MM.1S (cell line): ENCODE measurements at regions not wholly inside any gene's neighbourhood (a gene's known extent, or its start where the extent isn't known, plus 50 kb on each side); places are given as distances from the start of the nearest gene placed in this dataset.

ENCODE experiments used
- DNase-seq: peaks from one replicate; pipeline ENCODE4 v3.0.0-alpha.2; 2015
- H2AFZ ChIP-seq: fragments of 300-600 bp; sonication (generic); 2 replicates; pipeline ENCODE4 v1.6.0; 2016; ENCODE audit warnings: antibody characterized with exemption, low read length
- H3F3A ChIP-seq: fragments of 300-600 bp; sonication (generic); 2 replicates; pipeline ENCODE4 v1.6.1; 2016; ENCODE audit warnings: mild to moderate bottlenecking, antibody characterized with exemption, low read length, moderate library complexity, mixed read lengths; ENCODE audit not compliant: insufficient read depth
- H3K27ac ChIP-seq: fragments of 300-600 bp; sonication (generic); 2 replicates; pipeline ENCODE4 v1.5.1; 2016; ENCODE audit warnings: mild to moderate bottlenecking, low read length
- H3K27me3 ChIP-seq: fragments of 300-600 bp; sonication (generic); replicated peaks from 2 replicates; pipeline ENCODE4 v1.6.0; 2016; ENCODE audit warnings: low read length; ENCODE audit not compliant: insufficient read depth
- H3K36me3 ChIP-seq: fragments of 300-600 bp; sonication (generic); replicated peaks from 2 replicates; pipeline ENCODE4 v1.6.1; 2016; ENCODE audit warnings: mild to moderate bottlenecking, low read length, mixed read lengths; ENCODE audit not compliant: insufficient read depth
- H3K4me1 ChIP-seq: fragments of 300-600 bp; sonication (generic); 2 replicates; pipeline ENCODE4 v1.6.1; 2016; ENCODE audit warnings: low read length, mixed read lengths
- H3K4me2 ChIP-seq: fragments of 300-600 bp; sonication (generic); 2 replicates; pipeline ENCODE4 v1.6.0; 2016; ENCODE audit warnings: low read depth, low read length
- H3K4me3 ChIP-seq: fragments of 300-600 bp; sonication (generic); 2 replicates; pipeline ENCODE4 v1.5.1; 2016; ENCODE audit warnings: low read length, mixed read lengths
- H3K79me2 ChIP-seq: fragments of 300-600 bp; sonication (generic); 2 replicates; pipeline ENCODE4 v1.6.1; 2016; ENCODE audit warnings: mixed run types, low read length, mixed read lengths
- H3K9ac ChIP-seq: fragments of 300-600 bp; sonication (generic); 2 replicates; pipeline ENCODE4 v1.6.1; 2016; ENCODE audit warnings: low read length, mixed read lengths
- H3K9me2 ChIP-seq: fragments of 300-600 bp; sonication (generic); replicated peaks from 2 replicates; pipeline ENCODE4 v1.6.1; 2016; ENCODE audit warnings: mild to moderate bottlenecking, low read length, mixed read lengths; ENCODE audit not compliant: insufficient read depth
- H3K9me3 ChIP-seq: fragments of 300-600 bp; sonication (generic); replicated peaks from 2 replicates; pipeline ENCODE4 v1.6.1; 2016; ENCODE audit warnings: mild to moderate bottlenecking, low read length, mixed read lengths; ENCODE audit not compliant: insufficient read depth
- H4K20me1 ChIP-seq: fragments of 300-600 bp; sonication (generic); 2 replicates; pipeline ENCODE4 v1.6.1; 2016; ENCODE audit warnings: mild to moderate bottlenecking, low read length, moderate library complexity, mixed read lengths; ENCODE audit not compliant: insufficient read depth
- EZH2 ChIP-seq: fragments of 300-600 bp; sonication (generic); optimal IDR thresholded peaks from 2 replicates; pipeline ENCODE3; 2017; ENCODE audit warnings: low read depth, mild to moderate bottlenecking, antibody characterized with exemption, low read length, mixed read lengths
- EZH2phosphoT487 ChIP-seq: fragments of 300-600 bp; sonication (generic); IDR thresholded peaks from 2 replicates; pipeline ENCODE4 v1.6.1; 2018; ENCODE audit warnings: antibody characterized with exemption, low read length
- TF ChIP-seq, protein P1 (sequence below): fragments of 300-600 bp; sonication (generic); IDR thresholded peaks from 2 replicates; pipeline ENCODE4 v1.5.1; 2016; ENCODE audit warnings: antibody characterized with exemption, low read length, mixed read lengths

DNA sequence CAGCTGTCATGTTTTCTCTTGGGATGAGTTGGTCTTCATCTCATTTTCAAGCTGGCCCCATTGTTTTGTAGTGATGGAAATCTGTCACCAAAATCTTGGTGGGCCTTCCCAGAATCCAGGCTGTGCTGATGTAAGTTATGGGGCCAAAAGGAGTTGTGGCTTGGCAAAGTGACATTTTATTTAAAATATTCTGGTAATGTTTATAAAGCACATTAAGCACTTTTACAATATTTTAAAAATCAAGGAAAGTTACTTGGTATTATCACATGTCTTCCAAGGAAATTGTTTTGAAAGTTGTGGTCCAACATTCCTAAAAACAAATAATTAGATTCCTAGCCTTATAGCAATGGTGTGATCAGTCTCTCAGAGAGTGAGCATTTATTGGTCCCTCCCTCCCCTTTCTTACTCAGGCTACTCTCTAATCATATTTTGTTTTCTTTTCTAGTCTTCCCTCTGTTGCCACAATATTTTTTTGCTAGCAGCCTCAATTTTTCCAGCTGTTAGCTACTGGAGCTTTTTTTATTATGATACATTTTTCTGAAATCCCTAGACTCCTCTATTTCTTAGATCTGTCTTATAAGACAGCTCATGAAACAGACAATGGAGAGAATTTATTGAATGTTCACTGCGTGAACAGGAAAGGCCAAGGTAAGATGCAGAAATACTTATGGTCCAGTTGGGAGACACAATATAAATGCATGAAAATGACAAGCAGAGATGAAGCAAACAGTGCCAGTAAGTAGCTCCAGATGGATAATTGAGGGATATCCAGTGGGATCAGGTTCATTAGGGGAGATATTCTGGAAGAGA is 408.1 kb upstream of the ZNF608 start:
- no peak overlapping the region for H3K4me3 ChIP-seq
- H3K4me1 ChIP-seq, result no peaks in the 10 kb centered on the region
- no peaks in the 10 kb centered on the region for H3K9me3 ChIP-seq
- H3K27ac ChIP-seq, result no peak overlapping the region
- no peak overlapping the region for H3K4me2 ChIP-seq
- no peak overlapping the region for H2AFZ ChIP-seq
- no peak for TF ChIP-seq EZH2phosphoT487
- TF ChIP-seq, protein P1, sequence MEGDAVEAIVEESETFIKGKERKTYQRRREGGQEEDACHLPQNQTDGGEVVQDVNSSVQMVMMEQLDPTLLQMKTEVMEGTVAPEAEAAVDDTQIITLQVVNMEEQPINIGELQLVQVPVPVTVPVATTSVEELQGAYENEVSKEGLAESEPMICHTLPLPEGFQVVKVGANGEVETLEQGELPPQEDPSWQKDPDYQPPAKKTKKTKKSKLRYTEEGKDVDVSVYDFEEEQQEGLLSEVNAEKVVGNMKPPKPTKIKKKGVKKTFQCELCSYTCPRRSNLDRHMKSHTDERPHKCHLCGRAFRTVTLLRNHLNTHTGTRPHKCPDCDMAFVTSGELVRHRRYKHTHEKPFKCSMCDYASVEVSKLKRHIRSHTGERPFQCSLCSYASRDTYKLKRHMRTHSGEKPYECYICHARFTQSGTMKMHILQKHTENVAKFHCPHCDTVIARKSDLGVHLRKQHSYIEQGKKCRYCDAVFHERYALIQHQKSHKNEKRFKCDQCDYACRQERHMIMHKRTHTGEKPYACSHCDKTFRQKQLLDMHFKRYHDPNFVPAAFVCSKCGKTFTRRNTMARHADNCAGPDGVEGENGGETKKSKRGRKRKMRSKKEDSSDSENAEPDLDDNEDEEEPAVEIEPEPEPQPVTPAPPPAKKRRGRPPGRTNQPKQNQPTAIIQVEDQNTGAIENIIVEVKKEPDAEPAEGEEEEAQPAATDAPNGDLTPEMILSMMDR, result no peak
- TF ChIP-seq EZH2, result no peak
- no peaks in the 10 kb centered on the region for H3F3A ChIP-seq
- no peaks in the 10 kb centered on the region for H3K27me3 ChIP-seq
- H4K20me1 ChIP-seq, result no peaks in the 10 kb centered on the region
- H3K9ac ChIP-seq, result no peak overlapping the region
- no peaks in the 10 kb centered on the region for H3K79me2 ChIP-seq
- no peaks in the 10 kb centered on the region for H3K9me2 ChIP-seq
- H3K36me3 ChIP-seq, result no peaks in the 10 kb centered on the region
- DNase-seq, result no peak

DNA sequence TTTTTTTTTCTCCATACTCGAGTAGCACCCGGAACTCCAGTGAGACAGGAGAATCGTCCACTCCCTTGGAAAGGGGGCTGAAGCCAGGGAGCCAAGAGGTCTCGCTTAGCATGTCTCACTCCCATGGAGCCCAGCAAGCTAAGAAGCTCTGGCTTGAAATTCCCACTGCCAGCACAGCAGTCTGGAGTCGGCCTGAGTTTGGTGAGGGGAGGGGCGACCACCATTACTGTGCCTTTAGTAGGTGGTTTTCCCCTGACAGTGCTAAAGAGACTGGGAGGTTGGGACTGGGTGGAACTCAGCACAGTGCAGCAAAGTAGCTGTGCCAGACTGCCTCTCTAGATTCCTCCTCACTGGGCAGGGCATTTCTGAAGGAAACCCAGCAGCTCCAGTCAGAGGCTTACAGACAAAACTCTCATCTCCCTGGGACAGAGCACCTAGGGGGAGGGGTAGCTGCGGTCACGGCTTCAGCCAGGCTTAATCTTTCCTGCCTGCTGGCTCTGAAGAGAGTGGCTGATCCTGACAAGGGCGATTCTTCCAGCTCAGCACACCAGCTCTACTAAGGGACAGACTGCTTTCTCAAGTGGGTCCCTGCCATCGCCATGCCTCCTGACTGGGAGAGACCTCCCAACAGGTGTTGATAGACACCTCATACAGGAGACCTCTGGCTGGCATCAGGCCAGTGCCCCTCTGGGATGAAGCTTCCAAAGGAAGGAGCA is 414.5 kb upstream of the ZNF608 start:
- H3K27ac ChIP-seq, result no peak overlapping the region
- DNase-seq, result no peak
- no peak overlapping the region for H3K4me2 ChIP-seq
- H3K27me3 ChIP-seq, result no peaks in the 10 kb centered on the region
- H3K9ac ChIP-seq, result no peak overlapping the region
- H3K4me3 ChIP-seq, result no peak overlapping the region
- H2AFZ ChIP-seq, result no peak overlapping the region
- H3K4me1 ChIP-seq, result no peaks in the 10 kb centered on the region
- no peaks in the 10 kb centered on the region for H3K9me2 ChIP-seq
- no peaks in the 10 kb centered on the region for H3K36me3 ChIP-seq
- no peaks in the 10 kb centered on the region for H3K9me3 ChIP-seq
- H3F3A ChIP-seq, result no peaks in the 10 kb centered on the region
- TF ChIP-seq EZH2 (no peak), EZH2phosphoT487 (no peak)
- TF ChIP-seq, protein P1, result no peak
- no peaks in the 10 kb centered on the region for H3K79me2 ChIP-seq
- no peaks in the 10 kb centered on the region for H4K20me1 ChIP-seq

DNA sequence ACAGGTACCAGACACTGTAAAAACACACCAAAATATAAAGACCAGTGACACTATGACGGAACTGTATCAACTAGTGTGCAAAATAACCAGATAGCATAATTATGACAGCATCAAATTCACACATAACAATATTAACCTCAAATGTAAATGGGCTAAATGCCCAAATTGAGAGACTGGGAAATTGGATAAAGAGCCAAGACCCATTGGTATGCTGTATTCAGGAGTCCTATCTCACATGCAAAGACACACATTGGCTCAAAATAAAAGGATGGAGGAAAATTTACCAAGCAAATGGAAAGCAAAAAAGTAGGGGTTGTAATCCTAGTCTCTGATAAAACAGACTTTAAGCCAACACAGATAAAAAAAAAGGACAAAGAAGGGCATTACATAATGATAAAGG is 416.3 kb upstream of the ZNF608 start:
- H3K27ac ChIP-seq, result no peak overlapping the region
- no peaks in the 10 kb centered on the region for H3K36me3 ChIP-seq
- TF ChIP-seq EZH2phosphoT487 (no peak), EZH2 (no peak)
- TF ChIP-seq, protein P1, result no peak
- no peak overlapping the region for H3K9ac ChIP-seq
- H3K9me2 ChIP-seq, result no peaks in the 10 kb centered on the region
- no peak for DNase-seq
- no peak overlapping the region for H2AFZ ChIP-seq
- no peaks in the 10 kb centered on the region for H3F3A ChIP-seq
- no peaks in the 10 kb centered on the region for H3K79me2 ChIP-seq
- H3K27me3 ChIP-seq, result no peaks in the 10 kb centered on the region
- no peak overlapping the region for H3K4me3 ChIP-seq
- H4K20me1 ChIP-seq, result no peaks in the 10 kb centered on the region
- H3K4me2 ChIP-seq, result no peak overlapping the region
- no peaks in the 10 kb centered on the region for H3K4me1 ChIP-seq
- no peaks in the 10 kb centered on the region for H3K9me3 ChIP-seq
